PC-3 (cell line): ENCODE measurements at regions not wholly inside any gene's neighbourhood (a gene's known extent, or its start where the extent isn't known, plus 50 kb on each side); places are given as distances from the start of the nearest gene placed in this dataset.

Experiments
- CTCF ChIP-seq: fragments of 300-600 bp; sonication (generic); conservative IDR thresholded peaks from 2 replicates; pipeline ENCODE4 v1.5.1; 2017; ENCODE audit warnings: antibody characterized with exemption, low read depth, mild to moderate bottlenecking, low read length
- EZH2phosphoT487 ChIP-seq: fragments of 300-600 bp; sonication (generic); IDR thresholded peaks from 2 replicates; pipeline ENCODE4 v1.6.1; 2018; ENCODE audit warnings: mild to moderate bottlenecking, antibody characterized with exemption, low read length, borderline replicate concordance

DNA sequence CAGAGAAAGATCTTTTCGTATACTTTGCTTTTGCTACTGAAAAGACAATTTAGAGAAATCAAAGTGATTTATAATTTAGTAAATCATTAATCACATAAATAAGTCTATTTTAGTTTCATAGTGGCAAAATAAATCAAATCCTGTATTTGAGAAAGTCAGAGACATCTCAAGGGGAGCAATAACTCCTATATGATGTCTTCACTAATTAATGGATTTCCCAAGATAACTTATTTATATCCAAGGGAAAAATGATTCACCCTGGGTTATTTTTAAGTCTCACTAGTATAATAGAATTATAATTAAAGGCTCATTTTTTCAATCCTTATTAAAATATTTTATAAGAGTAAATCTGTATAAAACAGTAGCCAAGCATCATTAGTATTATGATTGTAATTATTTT lies 177.8 kb upstream of the GIMD1 start:
- TF ChIP-seq CTCF (no peak), EZH2phosphoT487 (no peak)
